ENCODE measurements at regions not wholly inside any gene's neighbourhood (a gene's known extent, or its start where the extent isn't known, plus 50 kb on each side); places are given as distances from the start of the nearest gene placed in this dataset.

GRCh38 chr14:98177551-98177950, 1094.4 kb downstream of the BCL11B start:
- TF ChIP-seq ZFX (IDR thresholded peaks at IDR 0.05): no peak
- no peak for TF ChIP-seq CTCF (conservative IDR thresholded peaks at IDR 0.05)
- no peak overlapping the region for H3K27ac ChIP-seq

- TF ChIP-seq CTCF (conservative IDR thresholded peaks at IDR 0.05): no peak
- no peak for TF ChIP-seq ZFX (IDR thresholded peaks at IDR 0.05)
- no peak overlapping the region for H3K27ac ChIP-seq
These were observed 1090.8 kb downstream of the BCL11B start for GRCh38 chr14:98181241-98181640.

DNA sequence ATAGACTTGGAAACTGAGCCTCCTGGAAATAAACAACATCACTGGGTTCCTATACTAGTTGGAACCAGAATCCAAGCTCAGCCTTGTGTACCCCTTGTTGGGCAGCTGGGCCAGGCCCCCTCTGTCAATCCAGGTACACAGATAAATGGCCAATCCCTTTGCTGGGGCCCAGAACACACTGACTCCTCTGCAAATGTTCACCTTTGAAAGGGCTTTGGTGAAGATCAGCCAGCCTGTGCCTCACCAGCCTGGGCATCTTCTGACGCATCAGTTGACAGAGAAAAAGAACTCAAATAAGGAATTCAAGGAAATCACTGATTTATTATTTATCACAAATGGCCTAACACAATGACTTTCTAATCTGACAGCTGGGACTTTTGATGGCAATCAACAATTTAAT, 1090.2 kb downstream of the BCL11B start:
- TF ChIP-seq CTCF (conservative IDR thresholded peaks at IDR 0.05) (no peak), ZFX (IDR thresholded peaks at IDR 0.05) (no peak)
- H3K27ac ChIP-seq: no peak overlapping the region

DNA sequence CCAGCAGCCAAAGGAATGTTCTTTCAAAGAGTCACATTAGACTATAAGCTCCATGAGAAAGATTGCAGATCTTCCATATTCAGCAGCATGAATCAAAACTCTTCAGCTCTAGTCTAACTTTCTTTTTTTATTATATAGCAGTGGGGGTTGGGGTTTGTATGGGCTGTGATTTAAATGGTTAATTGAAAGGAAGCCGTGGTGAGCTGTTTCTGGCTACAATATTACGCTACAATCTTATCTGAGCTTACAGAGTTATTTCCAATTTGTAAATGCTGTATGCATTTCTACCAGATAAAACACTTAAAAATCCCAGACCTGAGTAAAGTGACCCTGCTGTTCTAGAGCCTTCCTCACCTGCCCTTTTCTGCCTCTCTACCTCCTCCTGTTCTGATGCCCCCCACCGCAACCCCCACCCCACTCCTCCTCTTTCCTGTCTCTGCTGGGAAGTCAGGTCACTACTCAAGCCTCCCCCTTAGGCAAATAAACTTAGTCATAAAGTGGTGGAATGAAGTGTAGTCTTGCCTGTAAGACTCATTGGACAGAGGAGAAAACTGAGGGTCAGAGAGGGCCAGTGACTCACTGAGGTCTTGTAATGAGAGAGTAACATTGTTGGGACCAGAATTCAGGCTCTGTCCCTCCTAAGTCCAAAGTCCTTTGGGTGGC, 1089.5 kb downstream of the BCL11B start:
- no peak for TF ChIP-seq CTCF (conservative IDR thresholded peaks at IDR 0.05)
- no peak for TF ChIP-seq ZFX (IDR thresholded peaks at IDR 0.05)
- H3K27ac ChIP-seq: no peak overlapping the region

GRCh38 chr14:98183556-98183955, 1088.4 kb downstream of the BCL11B start:
- TF ChIP-seq CTCF (conservative IDR thresholded peaks at IDR 0.05): no peak
- no peak for TF ChIP-seq ZFX (IDR thresholded peaks at IDR 0.05)
- no peak overlapping the region for H3K27ac ChIP-seq

DNA sequence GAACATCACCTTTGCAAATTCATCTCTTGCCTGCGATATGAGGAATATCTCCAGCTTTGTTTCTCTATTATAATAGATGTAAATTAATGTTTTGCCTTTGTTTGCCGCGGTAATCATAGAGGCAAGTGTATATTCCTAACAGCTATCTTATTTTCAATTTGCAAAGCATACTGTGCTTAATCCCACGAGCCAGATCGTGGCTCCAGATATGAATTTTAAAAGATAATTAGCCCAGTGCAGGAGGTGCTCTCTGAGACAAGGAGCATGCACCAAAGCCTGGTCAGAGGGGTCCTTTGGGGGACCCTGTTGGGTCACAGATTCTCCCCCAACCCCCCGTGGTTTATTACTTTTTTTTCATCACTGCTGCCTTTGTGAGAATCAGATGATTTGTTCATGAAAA, 1087.5 kb downstream of the BCL11B start:
- no peak overlapping the region for H3K27ac ChIP-seq
- TF ChIP-seq ZFX (IDR thresholded peaks at IDR 0.05) (no peak), CTCF (conservative IDR thresholded peaks at IDR 0.05) (no peak)

GRCh38 chr14:98185036-98185435, 1087.0 kb downstream of the BCL11B start:
- TF ChIP-seq ZFX (IDR thresholded peaks at IDR 0.05) (no peak), CTCF (conservative IDR thresholded peaks at IDR 0.05) (no peak)
- no peak overlapping the region for H3K27ac ChIP-seq
